ENCODE measurements at regions not wholly inside any gene's neighbourhood (a gene's known extent, or its start where the extent isn't known, plus 50 kb on each side); places are given as distances from the start of the nearest gene placed in this dataset.

GRCh38 chr5:145110181-145110580 is 725.0 kb downstream of the PRELID2 start:
- no peaks in the 10 kb centered on the region for H3K27me3 ChIP-seq
- no peak overlapping the region for H3K27ac ChIP-seq
- no peaks in the 10 kb centered on the region for H3K9me3 ChIP-seq
- no peaks in the 10 kb centered on the region for H3K36me3 ChIP-seq
- no peaks in the 10 kb centered on the region for H3K4me1 ChIP-seq
- no peak overlapping the region for H3K4me3 ChIP-seq
- TF ChIP-seq CTCF (IDR thresholded peaks at IDR 0.05): no peak
- no peak for DNase-seq (ENCODE audit: low spot score)

- Histone ChIP-seq H3K4me3 (no peak overlapping the region), H3K27ac (no peak overlapping the region), H3K36me3 (no peaks in the 10 kb centered on the region), H3K27me3 (no peaks in the 10 kb centered on the region), H3K4me1 (no peaks in the 10 kb centered on the region), H3K9me3 (no peaks in the 10 kb centered on the region)
- DNase-seq (ENCODE audit: low spot score): no peak
- TF ChIP-seq CTCF (IDR thresholded peaks at IDR 0.05): no peak
Measured at GRCh38 chr5:145105384-145105783, 729.8 kb downstream of the PRELID2 start.

- Histone ChIP-seq H3K36me3 (no peaks in the 10 kb centered on the region), H3K4me3 (no peak overlapping the region), H3K27ac (no peak overlapping the region), H3K4me1 (no peaks in the 10 kb centered on the region), H3K27me3 (no peaks in the 10 kb centered on the region), H3K9me3 (no peaks in the 10 kb centered on the region)
- no peak for TF ChIP-seq CTCF (IDR thresholded peaks at IDR 0.05)
- no peak for DNase-seq (ENCODE audit: low spot score)
Measured at GRCh38 chr5:145104106-145104505, 731.0 kb downstream of the PRELID2 start.

GRCh38 chr5:145101246-145101645 is 733.9 kb downstream of the PRELID2 start:
- no peaks in the 10 kb centered on the region for H3K27me3 ChIP-seq
- no peak overlapping the region for H3K27ac ChIP-seq
- H3K4me1 ChIP-seq: no peaks in the 10 kb centered on the region
- no peak for TF ChIP-seq CTCF (IDR thresholded peaks at IDR 0.05)
- DNase-seq (ENCODE audit: low spot score): no peak
- H3K4me3 ChIP-seq: no peak overlapping the region
- H3K9me3 ChIP-seq: no peaks in the 10 kb centered on the region
- no peaks in the 10 kb centered on the region for H3K36me3 ChIP-seq

GRCh38 chr5:145090115-145090514 is 745.0 kb downstream of the PRELID2 start:
- no peak overlapping the region for H3K4me3 ChIP-seq
- no peaks in the 10 kb centered on the region for H3K9me3 ChIP-seq
- H3K36me3 ChIP-seq: no peaks in the 10 kb centered on the region
- H3K4me1 ChIP-seq: no peaks in the 10 kb centered on the region
- DNase-seq (ENCODE audit: low spot score): no peak
- H3K27ac ChIP-seq: no peak overlapping the region
- TF ChIP-seq CTCF (IDR thresholded peaks at IDR 0.05): no peak
- H3K27me3 ChIP-seq: no peaks in the 10 kb centered on the region

GRCh38 chr5:145084834-145085233 is 750.3 kb downstream of the PRELID2 start:
- Histone ChIP-seq H3K27ac (no peak overlapping the region), H3K4me3 (no peak overlapping the region), H3K27me3 (no peaks in the 10 kb centered on the region), H3K4me1 (no peaks in the 10 kb centered on the region), H3K36me3 (no peaks in the 10 kb centered on the region), H3K9me3 (no peaks in the 10 kb centered on the region)
- DNase-seq (ENCODE audit: low spot score): no peak
- TF ChIP-seq CTCF (IDR thresholded peaks at IDR 0.05): no peak

All from right atrium auricular region (tissue), 2 donors.